Sigmoid colon (tissue), 6 donors: ENCODE measurements at regions not wholly inside any gene's neighbourhood (a gene's known extent, or its start where the extent isn't known, plus 50 kb on each side); places are given as distances from the start of the nearest gene placed in this dataset.

ENCODE experiments used
- DNase-seq: peaks from one replicate; pipeline ENCODE4 v3.0.0-alpha.2; 2019
- H3K27ac ChIP-seq, 4 donors: fragments of 200-600 bp; sonication (generic); one replicate each; pipeline ENCODE4 v1.5.1; 2016 to 2019; ENCODE audit warnings: mild to moderate bottlenecking in 1 of 4
- H3K27me3 ChIP-seq, 3 donors: fragments of 200-600 bp; sonication (generic); one replicate each; pipeline ENCODE4 v1.5.1; 2019; ENCODE audit warnings: mild to moderate bottlenecking in 1 of 3
- H3K36me3 ChIP-seq, 4 donors: fragments of 200-600 bp; sonication (generic); one replicate each; pipeline ENCODE4 v1.5.1; 2016 to 2019
- H3K4me1 ChIP-seq, 4 donors: fragments of 200-600 bp; sonication (generic); one replicate each; pipeline ENCODE4 v1.5.1; 2017 to 2019
- H3K4me3 ChIP-seq, 4 donors: fragments of 200-600 bp; sonication (generic); one replicate each; pipeline ENCODE4 v1.5.1; 2017 to 2019; ENCODE audit warnings: mild to moderate bottlenecking in 2 of 4, moderate library complexity in 1 of 4
- H3K9me3 ChIP-seq, 4 donors: fragments of 200-600 bp in 3 of 4; sonication (generic) in 3 of 4; one replicate each; pipeline versions ENCODE4 v1.5.1 to v1.6.1; 2013 to 2019
- EP300 ChIP-seq, 4 donors: sonication (generic); formaldehyde crosslinking; IDR thresholded peaks; one replicate each; pipeline ENCODE4 v1.6.1; 2017; ENCODE audit warnings: antibody characterized with exemption in 4 of 4
- POLR2A ChIP-seq, 2 donors: fragments of 450-650 bp; IDR thresholded peaks; one replicate each; pipeline ENCODE4 v1.6.1; 2016; ENCODE audit warnings: antibody characterized with exemption in 2 of 2, mild to moderate bottlenecking in 2 of 2, moderate library complexity in 2 of 2
- POLR2AphosphoS5 ChIP-seq, 4 donors: sonication (generic); formaldehyde crosslinking; IDR thresholded peaks; one replicate each; pipeline ENCODE4 v1.6.1; 2017; ENCODE audit warnings: antibody characterized with exemption in 4 of 4
- WGBS, 2 donors: extraction: QIAGEN DNeasy Blood & Tissue Kit; methylation state at CpG; one replicate each; pipeline ENCODE4 v1.1.7; 2013; 5-methylcytosine and 5-hydroxymethylcytosine counted together
- intact Hi-C: fragments of 100-400 bp; cut with DNase I; formaldehyde crosslinking; loops from one replicate; pipeline ENCODE4 v1.15.1; 2023
- TF ChIP-seq, protein P1 (sequence below), 4 experiments: fragments of 450-650 bp in 3 of 4; fragments of 200-600 bp in 1 of 4; IDR thresholded peaks; one replicate each; pipeline ENCODE4 v1.5.1; 2016 to 2019; ENCODE audit warnings: antibody characterized with exemption in 4 of 4, mild to moderate bottlenecking in 3 of 4, moderate library complexity in 2 of 4
- donor health status: healthy with polysubstance abuse.
- donor health status: healthy.

GRCh38 chr10:118108194-118109026, 61.7 kb upstream of the RAB11FIP2 start:
- intact Hi-C loops: loop anchor here (5.0 kb wide), 1 partner anchor 61 kb away; the partner anchor contains the start of gene RAB11FIP2
- H3K27ac ChIP-seq: peak overlapping the region in 3 of 4 donors; percentile 37 to 55 (median 42)
- no peaks in the 10 kb centered on the region for H3K36me3 ChIP-seq
- no peak for DNase-seq
- peak overlapping the region in 3 of 4 donors; percentile 14 to 28 (median 26) for H3K4me3 ChIP-seq
- H3K4me1 ChIP-seq: no peaks in the 10 kb centered on the region
- WGBS, 2 donors: 73 to 82% methylated on average over 20 of the region's 20 CpGs
- no peaks in the 10 kb centered on the region for H3K27me3 ChIP-seq
- no peaks in the 10 kb centered on the region for H3K9me3 ChIP-seq
- TF ChIP-seq POLR2A (IDR thresholded peaks at IDR 0.05) (no peak), POLR2AphosphoS5 (IDR thresholded peaks at IDR 0.05) (no peak), EP300 (IDR thresholded peaks at IDR 0.05) (no peak)
- TF ChIP-seq, protein P1, sequence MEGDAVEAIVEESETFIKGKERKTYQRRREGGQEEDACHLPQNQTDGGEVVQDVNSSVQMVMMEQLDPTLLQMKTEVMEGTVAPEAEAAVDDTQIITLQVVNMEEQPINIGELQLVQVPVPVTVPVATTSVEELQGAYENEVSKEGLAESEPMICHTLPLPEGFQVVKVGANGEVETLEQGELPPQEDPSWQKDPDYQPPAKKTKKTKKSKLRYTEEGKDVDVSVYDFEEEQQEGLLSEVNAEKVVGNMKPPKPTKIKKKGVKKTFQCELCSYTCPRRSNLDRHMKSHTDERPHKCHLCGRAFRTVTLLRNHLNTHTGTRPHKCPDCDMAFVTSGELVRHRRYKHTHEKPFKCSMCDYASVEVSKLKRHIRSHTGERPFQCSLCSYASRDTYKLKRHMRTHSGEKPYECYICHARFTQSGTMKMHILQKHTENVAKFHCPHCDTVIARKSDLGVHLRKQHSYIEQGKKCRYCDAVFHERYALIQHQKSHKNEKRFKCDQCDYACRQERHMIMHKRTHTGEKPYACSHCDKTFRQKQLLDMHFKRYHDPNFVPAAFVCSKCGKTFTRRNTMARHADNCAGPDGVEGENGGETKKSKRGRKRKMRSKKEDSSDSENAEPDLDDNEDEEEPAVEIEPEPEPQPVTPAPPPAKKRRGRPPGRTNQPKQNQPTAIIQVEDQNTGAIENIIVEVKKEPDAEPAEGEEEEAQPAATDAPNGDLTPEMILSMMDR (IDR thresholded peaks at IDR 0.05): no peak

- Histone ChIP-seq H3K4me1 (no peaks in the 10 kb centered on the region), H3K9me3 (no peaks in the 10 kb centered on the region), H3K36me3 (no peaks in the 10 kb centered on the region), H3K27me3 (no peaks in the 10 kb centered on the region), H3K27ac (no peak overlapping the region), H3K4me3 (no peak overlapping the region)
- intact Hi-C loops: loop anchor here (5.0 kb wide), 1 partner anchor 60 kb away; the partner anchor contains the start of gene RAB11FIP2
- whole genome bisulfite sequencing, 2 donors: 86 to 89% methylated on average over 2 of the region's 2 CpGs
- no peak for TF ChIP-seq POLR2A (IDR thresholded peaks at IDR 0.05)
- TF ChIP-seq, protein P1 (IDR thresholded peaks at IDR 0.05): no peak
- TF ChIP-seq POLR2AphosphoS5 (IDR thresholded peaks at IDR 0.05): no peak
- no peak for TF ChIP-seq EP300 (IDR thresholded peaks at IDR 0.05)
- no peak for DNase-seq
Observed at GRCh38 chr10:118107541-118107940, 60.8 kb upstream of the RAB11FIP2 start.

- WGBS, 2 donors: 86 to 96% methylated on average over 1 of the region's 1 CpG
- intact Hi-C loops: loop anchor here (5.0 kb wide), 1 partner anchor 60 kb away; the partner anchor contains the start of gene RAB11FIP2
- no peak for DNase-seq
- Histone ChIP-seq H3K27ac (no peak overlapping the region), H3K27me3 (no peaks in the 10 kb centered on the region), H3K4me3 (no peak overlapping the region), H3K36me3 (no peaks in the 10 kb centered on the region), H3K4me1 (no peaks in the 10 kb centered on the region), H3K9me3 (no peaks in the 10 kb centered on the region)
- TF ChIP-seq, protein P1 (IDR thresholded peaks at IDR 0.05): no peak
- TF ChIP-seq POLR2A (IDR thresholded peaks at IDR 0.05) (no peak), EP300 (IDR thresholded peaks at IDR 0.05) (no peak), POLR2AphosphoS5 (IDR thresholded peaks at IDR 0.05) (no peak)
Observed at GRCh38 chr10:118107040-118107439, 60.3 kb upstream of the RAB11FIP2 start.

- Histone ChIP-seq H3K27ac (no peak overlapping the region), H3K27me3 (no peaks in the 10 kb centered on the region), H3K36me3 (no peaks in the 10 kb centered on the region), H3K4me3 (no peak overlapping the region), H3K9me3 (no peaks in the 10 kb centered on the region), H3K4me1 (no peaks in the 10 kb centered on the region)
- no peak for DNase-seq
- TF ChIP-seq EP300 (IDR thresholded peaks at IDR 0.05): no peak
- TF ChIP-seq POLR2A (IDR thresholded peaks at IDR 0.05): no peak
- TF ChIP-seq POLR2AphosphoS5 (IDR thresholded peaks at IDR 0.05): no peak
- TF ChIP-seq, protein P1 (IDR thresholded peaks at IDR 0.05): no peak
- intact Hi-C loops: loop anchor here (5.0 kb wide), 1 partner anchor 59 kb away; the partner anchor contains the start of gene RAB11FIP2
- 12 to 50% methylated on average over 3 of the region's 3 CpGs for WGBS, 2 donors
Observed at GRCh38 chr10:118106426-118106825, 59.7 kb upstream of the RAB11FIP2 start.
